AG09309 (cell line): ENCODE measurements at regions not wholly inside any gene's neighbourhood (a gene's known extent, or its start where the extent isn't known, plus 50 kb on each side); places are given as distances from the start of the nearest gene placed in this dataset.

Experiments
- DNase-seq: peaks from one replicate; pipeline ENCODE4 v3.0.0-alpha.2; 2010; ENCODE audit warnings: low read depth
- H3K4me3 ChIP-seq: 2 replicates; pipeline ENCODE4 v1.5.1; 2011; ENCODE audit warnings: mild to moderate bottlenecking, low read depth, low read length, moderate library complexity; ENCODE audit not compliant: control insufficient read depth
- CTCF ChIP-seq: IDR thresholded peaks from 2 replicates; pipeline ENCODE4 v1.5.1; 2011; ENCODE audit warnings: mild to moderate bottlenecking, low read depth, low read length, inconsistent platforms; ENCODE audit not compliant: insufficient read depth, control insufficient read depth; ENCODE audit errors: missing control alignments

- no peak for TF ChIP-seq CTCF
- DNase-seq = no peak
- no peak overlapping the region for H3K4me3 ChIP-seq
Observed at GRCh38 chr6:10048370-10049297, 366.2 kb downstream of the TFAP2A start.

GRCh38 chr6:10042280-10042679 is 372.6 kb downstream of the TFAP2A start:
- no peak for DNase-seq
- no peak overlapping the region for H3K4me3 ChIP-seq
- TF ChIP-seq CTCF = no peak

GRCh38 chr6:10033223-10033829 is 381.5 kb downstream of the TFAP2A start:
- no peak for TF ChIP-seq CTCF
- DNase-seq = no peak
- H3K4me3 ChIP-seq = no peak overlapping the region

GRCh38 chr6:10031617-10032016 is 383.3 kb downstream of the TFAP2A start:
- TF ChIP-seq CTCF = no peak
- no peak overlapping the region for H3K4me3 ChIP-seq
- no peak for DNase-seq

GRCh38 chr6:10030942-10031537 is 383.8 kb downstream of the TFAP2A start:
- DNase-seq = no peak
- TF ChIP-seq CTCF = peak; percentile 50
- H3K4me3 ChIP-seq = no peak overlapping the region

GRCh38 chr6:10028222-10028621 is 386.7 kb downstream of the TFAP2A start:
- TF ChIP-seq CTCF = no peak
- H3K4me3 ChIP-seq = no peak overlapping the region
- DNase-seq = no peak
